Neural cell (in vitro differentiated cells): ENCODE measurements at regions not wholly inside any gene's neighbourhood (a gene's known extent, or its start where the extent isn't known, plus 50 kb on each side); places are given as distances from the start of the nearest gene placed in this dataset.

Experiments
- EZH2 ChIP-seq: fragments of 200-600, 300-800 bp; shearing (Covaris generic), sonication (generic); IDR thresholded peaks from 2 replicates; pipeline ENCODE4 v1.6.1; 2014; ENCODE audit warnings: antibody characterized with exemption, low read length, borderline replicate concordance, mild to moderate bottlenecking; ENCODE audit not compliant: insufficient read depth, poor library complexity, severe bottlenecking
- TF ChIP-seq, protein P1 (sequence below): fragments of 450-650 bp; IDR thresholded peaks from 2 replicates; pipeline ENCODE4 v1.5.1; 2014; ENCODE audit warnings: antibody characterized with exemption, mild to moderate bottlenecking, moderate library complexity; ENCODE audit not compliant: poor library complexity, severe bottlenecking

DNA sequence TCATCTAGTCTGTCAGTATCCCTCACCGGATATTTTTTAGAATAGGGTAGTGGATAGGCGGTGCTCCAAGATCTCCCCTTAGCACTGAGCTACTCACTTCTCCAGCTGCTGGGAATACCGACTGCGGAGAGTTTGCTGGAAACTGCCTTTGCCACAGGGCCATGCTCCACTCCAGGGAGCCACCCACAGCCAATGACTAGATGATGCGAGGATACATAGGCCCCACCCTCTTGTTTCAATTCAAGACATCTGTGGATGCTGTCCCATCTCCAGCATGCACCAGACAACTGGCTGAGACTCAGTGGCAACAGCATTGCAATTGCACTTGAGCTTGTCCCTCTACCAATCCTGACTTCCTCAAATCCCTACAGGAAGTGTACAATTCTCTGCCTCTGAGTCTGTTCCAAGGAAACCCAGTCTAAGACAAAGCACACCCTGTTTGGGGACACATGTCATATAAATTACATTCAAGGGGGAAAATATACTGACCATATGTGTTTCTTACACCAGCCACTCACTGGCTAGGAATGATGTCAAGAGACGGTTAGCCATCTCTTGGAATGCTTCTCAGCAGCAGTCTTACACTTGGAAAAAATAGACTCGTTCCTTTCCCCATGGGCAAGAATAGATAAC lies 312.6 kb upstream of the KIF2A start:
- TF ChIP-seq, protein P1, sequence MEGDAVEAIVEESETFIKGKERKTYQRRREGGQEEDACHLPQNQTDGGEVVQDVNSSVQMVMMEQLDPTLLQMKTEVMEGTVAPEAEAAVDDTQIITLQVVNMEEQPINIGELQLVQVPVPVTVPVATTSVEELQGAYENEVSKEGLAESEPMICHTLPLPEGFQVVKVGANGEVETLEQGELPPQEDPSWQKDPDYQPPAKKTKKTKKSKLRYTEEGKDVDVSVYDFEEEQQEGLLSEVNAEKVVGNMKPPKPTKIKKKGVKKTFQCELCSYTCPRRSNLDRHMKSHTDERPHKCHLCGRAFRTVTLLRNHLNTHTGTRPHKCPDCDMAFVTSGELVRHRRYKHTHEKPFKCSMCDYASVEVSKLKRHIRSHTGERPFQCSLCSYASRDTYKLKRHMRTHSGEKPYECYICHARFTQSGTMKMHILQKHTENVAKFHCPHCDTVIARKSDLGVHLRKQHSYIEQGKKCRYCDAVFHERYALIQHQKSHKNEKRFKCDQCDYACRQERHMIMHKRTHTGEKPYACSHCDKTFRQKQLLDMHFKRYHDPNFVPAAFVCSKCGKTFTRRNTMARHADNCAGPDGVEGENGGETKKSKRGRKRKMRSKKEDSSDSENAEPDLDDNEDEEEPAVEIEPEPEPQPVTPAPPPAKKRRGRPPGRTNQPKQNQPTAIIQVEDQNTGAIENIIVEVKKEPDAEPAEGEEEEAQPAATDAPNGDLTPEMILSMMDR: no peak
- no peak for TF ChIP-seq EZH2
